HG02943 (cell line): ENCODE measurements at regions not wholly inside any gene's neighbourhood (a gene's known extent, or its start where the extent isn't known, plus 50 kb on each side); places are given as distances from the start of the nearest gene placed in this dataset.
"Not testable (repeated sequence)": the region's sequence is repeated elsewhere in the genome, so short reads cannot be mapped to it uniquely, and the experiment has no call there.

Experiments used
- ATAC-seq: cut with Tn5 transposase; IDR thresholded peaks from one replicate; pipeline ENCODE4 v1.9.1; 2021; ENCODE audit warnings: mild to moderate bottlenecking, low read depth, moderate library complexity; ENCODE audit not compliant: unreplicated experiment

DNA sequence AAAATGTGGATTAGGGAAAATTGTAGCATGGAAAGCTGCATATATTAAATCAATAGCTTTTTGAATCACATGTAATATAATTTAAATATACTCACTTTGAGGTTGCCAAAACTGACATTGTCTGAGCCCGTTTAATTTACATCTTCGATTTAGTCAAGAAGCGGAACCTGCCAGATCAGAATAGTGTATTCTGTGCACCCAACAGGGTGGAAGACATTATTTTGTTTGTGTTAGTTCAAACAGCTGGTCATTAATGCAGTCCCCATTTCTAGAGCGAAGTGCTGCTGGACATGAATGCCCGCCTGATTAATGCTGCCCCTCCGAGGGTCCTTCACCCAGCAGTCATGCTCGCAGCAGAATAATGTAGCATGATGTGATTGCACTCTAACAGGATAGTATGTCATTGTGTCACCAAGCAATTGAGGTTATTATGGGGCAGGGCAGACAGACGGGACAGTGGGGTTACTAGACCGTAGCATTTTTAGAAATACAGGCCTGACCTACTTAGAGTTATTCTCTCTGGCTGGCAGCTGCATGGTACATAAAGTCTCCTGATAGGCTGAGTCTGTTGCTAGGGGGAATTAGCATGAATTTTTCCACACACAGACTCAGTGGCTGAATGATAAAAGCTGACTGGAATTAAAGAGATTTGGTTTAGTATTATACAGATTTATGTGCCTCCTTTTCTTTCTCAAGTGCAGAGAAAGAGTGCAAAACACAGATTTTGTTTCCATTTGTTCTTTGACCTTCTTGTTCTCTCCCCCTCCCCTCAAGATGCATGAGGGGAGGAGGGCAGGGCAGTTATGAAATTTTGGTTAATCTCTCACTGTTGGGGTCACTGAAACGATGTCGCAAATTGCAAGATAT lies 147.1 kb downstream of the PRL start:
- ATAC-seq = no peak

DNA sequence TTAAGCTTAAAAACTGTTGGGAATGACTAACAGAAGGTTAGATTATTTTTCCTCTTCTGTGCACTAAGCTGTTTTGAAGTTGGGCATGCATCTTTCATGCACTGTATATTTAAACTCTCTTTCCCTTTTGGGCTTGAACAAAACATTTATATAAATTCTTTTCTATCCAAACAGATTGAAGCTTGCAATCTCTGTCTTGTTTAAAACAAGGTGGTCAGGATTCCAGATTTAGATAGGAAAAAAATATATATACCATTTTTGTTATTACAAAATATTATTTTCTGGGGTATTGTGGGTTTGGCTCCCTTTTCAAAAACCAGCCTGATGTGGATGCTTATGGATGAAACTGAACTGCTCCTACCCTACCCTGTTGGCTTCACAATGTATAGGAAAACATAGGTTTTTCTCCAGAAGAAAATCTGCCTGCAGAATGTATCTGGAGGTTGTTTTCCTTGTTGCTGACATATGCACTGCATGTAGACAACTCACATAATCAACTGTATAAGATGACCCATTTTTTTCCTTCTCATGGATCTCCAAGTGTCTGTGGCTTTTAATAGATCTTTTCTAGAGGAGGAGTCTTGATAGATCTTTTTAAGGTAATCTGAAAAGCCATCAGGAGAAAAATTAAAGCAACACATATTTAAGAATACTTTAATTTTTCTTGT lies 146.3 kb downstream of the PRL start:
- ATAC-seq = no peak

DNA sequence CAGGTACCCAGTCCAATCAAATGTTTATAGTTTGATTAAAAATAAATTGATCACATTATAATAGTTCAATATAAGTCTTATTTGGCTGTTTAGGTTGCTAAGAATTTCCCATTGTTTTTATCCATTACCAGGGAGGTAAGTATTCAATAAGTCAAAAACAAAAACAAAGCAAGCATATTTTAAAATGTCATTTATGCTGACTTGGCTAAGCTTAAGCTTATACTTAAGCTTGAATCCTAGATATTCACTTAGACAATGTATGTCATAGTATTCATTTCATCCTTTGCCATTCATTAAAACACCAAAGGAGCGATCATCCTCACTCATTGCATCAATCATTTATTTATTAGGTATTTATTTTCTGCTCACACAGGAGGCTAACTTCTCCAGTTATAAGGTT lies 144.9 kb downstream of the PRL start:
- ATAC-seq = no peak

DNA sequence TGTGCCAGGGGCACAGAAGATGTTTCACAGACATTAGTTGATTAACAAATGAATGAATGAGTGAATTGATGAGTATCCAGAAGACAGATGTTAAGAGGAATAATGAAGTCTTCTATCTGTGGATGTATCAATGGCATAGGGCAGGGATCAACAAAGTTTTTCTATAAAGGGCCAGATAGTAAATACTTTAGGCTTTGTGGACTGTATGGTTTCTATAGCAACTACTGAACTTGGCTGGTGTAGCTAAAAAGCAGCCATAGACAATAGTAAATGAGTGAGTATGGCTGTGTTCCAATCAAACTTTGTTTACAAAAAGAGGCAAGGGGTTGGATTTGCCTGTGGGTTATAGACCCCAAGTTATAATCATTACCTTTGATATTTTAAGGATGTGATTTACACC lies 144.0 kb downstream of the PRL start:
- ATAC-seq = no peak

DNA sequence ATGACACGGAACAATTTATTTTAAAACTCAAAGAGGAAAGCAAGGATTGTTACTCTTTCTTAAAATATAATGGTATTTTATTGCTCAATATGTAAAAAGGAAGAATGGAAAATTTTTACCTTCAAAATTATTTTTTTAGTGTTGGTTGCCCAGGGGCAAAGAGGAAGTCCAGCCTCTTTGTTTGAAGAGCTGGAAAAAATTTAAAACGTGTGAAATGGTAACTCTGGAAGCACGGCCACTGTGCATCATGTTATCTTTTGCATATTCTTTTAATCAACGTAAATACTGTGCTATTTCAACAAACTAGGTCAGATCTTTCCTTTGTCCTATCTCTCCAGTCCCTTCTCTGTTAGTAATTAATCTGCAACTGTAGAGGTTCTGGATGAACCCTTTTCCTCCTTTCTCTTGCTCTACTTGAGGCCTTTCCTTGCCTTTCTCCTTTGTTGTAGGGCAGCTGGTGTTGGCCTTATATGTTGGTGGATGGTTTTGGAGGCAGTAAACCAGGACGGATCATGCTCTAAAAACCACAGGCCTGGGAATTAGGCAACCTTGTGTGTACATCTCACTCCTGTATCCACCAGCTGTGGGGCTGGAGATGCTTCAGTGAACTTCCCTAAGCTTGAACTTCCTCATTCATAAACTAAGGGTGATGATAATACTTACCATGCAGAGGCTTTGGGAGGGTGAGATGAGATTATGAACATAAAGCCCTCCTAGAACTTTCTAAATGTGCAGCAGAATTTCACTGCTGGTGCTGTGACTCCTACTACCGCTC lies 143.3 kb downstream of the PRL start:
- ATAC-seq = no peak

DNA sequence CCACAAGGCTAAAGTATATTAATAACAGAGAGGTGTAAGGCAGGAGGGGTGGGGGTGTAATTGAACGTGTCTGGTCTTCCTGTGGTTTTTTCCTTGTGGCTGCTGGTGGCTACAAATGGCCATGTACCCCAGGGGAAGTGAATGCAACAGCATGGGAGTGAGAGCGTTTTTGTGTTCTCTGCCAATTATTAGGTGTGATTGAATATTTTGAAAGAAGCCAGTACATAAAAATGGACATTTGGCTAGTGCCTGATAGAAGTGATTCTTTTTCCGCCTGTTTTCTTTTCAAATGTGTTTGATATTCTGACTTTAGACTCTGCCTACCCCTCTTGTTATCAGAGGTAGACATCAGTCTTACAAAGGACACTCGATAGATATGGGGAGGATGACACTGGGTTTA lies 141.3 kb downstream of the PRL start:
- no peak for ATAC-seq

DNA sequence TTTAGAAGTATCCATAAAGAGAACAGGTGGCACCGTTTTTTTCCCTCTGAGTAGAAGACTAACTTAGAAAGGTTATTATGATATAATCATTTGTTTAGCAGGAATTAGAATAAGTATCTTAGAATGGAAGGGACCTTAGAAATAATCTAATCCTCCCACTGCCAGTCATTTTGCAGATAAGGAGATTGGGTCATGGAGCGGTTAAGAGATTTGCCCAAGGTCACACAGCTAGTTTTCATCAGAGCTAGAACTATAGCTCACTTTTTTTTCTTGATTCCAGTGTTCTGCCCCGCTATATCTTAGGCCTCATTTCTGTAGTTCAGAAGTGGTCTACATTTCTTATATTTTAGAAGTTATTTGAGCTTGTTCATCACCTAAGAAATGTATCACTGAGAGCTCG lies 139.6 kb downstream of the PRL start:
- no peak for ATAC-seq

DNA sequence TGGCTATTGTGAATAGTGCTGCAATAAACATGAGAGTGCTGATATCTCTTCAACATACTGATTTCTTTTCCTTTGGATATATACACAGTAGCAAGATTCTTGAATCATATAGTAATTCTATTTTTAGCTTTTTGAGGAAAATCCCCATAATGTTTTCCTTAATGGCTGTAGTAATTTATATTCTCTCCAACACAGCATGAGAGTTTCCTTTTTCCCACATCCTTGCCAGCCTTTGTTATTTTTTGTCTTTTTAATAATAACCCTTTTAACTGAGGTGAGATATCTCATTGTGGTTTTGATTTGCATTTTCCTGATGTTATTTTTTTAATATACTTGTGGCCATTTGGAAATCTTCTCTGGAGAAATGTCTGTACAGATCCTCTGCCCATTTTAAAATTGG lies 132.6 kb downstream of the PRL start:
- ATAC-seq = no peak

DNA sequence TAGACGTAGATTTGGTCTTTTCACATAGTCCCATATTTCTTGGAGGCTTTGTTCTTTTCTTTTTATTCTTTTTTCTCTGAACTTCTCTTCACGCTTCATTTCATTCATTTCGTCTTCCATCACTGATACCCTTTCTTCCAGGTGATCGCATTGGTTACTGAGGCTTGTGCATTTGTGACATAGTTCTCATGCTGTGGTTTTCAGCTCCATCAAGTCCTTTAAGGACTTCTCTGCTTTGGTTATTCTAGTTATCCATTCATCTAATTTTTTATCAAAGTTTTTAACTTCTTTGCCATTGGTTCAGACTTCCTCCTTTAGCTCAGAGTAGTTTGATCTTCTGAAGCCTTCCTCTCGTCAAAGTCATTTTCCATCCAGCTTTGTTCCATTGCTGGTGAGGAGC lies 125.8 kb downstream of the PRL start:
- ATAC-seq = not testable (repeated sequence)

DNA sequence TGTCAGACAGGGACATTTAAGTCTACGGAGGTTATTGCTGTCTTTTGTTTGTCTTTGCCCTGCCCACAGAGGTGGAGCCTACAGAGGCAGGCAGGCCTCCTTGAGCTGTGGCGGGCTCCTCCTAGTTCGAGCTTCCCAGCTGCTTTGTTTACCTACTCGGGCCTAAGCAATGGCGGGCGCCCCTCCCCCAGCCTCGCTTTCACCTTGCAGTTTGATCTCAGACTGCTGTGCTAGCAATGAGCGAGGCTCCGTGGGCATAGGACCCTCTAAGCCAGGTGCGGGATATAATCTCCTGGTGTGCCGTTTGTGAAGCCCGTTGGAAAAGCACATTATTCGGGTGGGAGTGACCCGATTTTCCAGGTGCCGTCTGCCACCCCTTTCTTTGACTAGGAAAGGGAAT lies 125.0 kb downstream of the PRL start:
- not testable (repeated sequence) for ATAC-seq

DNA sequence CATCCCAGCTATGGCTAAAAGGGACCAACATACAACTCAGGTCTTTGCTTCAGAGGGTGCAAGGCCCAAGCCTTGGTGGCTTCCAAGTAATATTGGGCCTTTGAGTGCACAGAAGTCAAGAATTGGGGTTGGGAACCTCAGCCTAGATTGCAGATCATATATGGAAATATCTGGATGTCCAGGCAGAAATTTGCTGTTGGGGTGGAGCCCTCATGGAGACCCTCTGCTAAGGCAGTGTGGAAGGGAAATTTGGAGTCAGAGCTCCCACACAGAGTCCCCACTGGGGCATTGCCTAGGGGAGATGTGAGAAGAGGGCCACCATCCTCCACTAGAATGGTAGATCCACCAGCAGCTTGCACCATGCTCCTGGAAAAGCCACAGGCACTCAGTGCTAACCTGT lies 123.5 kb downstream of the PRL start:
- ATAC-seq = no peak

DNA sequence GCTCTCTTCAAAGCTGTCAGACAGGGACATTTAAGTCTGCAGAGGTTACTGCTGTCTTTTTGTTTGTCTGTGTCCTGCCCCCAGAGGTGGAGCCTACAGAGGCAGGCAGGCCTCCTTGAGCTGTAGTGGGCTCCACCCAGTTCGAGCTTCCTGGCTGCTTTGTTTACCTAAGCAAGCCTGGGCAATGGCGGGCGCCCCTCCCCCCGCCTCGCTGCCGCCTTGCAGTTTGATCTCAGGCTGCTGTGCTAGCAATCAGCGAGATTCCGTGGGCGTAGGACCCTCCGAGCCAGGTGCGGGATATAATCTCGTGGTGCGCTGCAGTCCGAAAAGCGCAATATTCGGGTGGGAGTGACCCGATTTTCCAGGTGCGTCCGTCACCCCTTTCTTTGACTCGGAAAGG lies 116.6 kb downstream of the PRL start:
- not testable (repeated sequence) for ATAC-seq

DNA sequence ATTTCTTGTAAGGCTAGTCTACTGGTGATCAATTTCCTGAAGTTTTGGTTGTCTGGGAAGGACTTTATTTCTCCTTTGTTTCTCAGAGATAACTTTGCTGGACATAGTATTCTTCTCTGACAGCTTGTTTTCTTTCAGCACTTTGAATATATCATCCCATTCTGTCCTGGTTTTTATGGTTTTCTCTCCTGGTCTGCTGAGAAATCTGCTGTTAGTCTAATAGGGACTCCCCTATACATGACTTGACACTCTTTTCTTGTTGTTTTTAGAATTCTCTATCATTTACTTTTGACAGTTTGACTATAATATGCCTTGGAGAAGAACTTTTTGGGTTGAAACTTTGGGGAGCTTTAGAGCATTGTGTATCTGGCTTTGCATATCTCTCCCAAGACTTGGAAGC lies 112.5 kb downstream of the PRL start:
- no peak for ATAC-seq

DNA sequence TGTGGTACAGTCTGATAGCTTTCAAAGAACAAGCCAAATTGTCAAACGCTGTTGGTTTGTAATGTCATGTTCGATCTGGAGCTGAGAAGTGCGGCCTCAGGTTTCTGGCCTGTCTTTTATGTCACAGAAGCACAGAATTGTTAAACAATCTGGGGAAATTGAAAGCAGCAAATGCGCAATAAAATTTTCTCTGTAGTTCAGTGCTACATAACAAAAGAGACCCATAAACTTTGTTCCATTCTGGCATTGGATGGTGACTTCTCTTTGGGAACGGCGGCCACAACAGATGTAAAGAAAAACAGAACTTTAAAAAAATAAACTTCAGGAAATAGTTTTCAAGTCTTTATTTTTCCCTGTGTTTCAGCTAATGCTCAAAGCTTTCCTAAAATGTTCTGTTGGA lies 106.9 kb downstream of the PRL start:
- no peak for ATAC-seq

DNA sequence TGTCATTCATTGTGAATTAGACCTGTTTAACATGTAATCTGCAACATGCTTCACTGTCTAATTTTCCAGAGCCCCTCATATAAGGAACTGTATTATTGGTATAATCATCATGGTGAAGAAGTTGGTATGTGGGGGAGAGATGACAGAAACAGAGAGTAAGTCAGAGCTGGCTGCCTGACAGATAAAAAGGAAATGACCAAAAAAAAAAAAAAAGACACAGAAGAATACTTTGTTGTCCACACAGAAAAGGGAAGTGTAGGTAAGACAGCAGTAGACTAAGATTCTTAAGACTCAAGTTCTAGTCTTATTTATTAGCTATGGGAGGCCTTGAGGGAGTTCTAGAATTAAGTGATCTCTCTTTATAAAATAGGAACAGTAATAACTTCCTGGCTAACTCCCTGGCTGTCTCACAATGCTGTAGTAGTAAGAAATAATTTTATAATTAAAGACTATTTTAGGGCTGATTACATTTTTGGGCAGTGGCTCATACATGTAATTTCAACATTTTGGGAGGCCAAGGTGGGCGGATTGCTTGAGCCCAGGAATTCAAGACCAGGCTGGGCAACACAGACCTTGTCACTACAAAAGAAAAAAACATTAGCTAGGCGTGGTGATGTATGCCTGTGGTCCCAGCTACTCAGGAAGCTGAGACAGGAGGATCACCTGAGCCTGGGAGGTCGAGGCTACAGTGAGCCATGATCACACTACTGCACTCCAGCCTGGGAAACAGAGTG lies 102.5 kb downstream of the PRL start:
- ATAC-seq = no peak

DNA sequence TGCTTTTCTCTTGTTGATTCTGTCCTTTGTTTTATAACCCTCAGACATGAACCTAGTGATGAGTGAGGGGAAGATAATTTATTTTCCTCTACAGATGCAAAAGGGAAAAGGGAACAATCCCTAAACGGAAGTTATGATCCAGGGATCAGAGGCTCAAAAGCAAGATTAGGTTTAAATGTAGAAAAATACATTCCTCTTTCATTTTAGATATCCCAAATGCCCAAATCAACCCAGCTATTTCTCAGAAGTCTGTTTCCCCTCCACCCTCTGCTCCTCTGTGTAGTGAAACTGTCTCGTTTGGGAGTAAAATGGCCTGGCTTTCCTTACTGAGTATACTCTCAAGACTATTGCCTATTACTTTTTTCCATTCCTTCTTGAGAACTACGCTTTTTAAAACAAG lies 97.1 kb downstream of the PRL start:
- ATAC-seq = no peak

DNA sequence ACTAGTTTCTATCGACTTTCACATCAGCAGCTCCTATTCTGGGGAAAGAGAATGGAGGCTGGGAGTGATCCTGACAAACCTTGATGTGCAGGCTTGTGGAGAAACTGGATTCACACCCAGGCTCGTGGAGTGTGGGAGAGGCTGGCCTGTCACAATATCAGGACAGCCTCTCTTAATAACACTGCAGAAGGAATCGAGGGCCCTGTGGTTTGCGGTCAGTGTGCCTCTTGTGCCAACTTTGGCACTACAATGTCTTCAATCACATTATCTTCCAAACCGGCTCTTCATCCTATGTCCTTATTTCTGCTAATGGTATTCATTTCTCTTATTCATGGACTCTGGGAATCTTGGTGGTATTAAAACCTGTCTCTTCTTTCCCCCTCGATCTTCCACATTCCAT lies 92.7 kb downstream of the PRL start:
- no peak for ATAC-seq

DNA sequence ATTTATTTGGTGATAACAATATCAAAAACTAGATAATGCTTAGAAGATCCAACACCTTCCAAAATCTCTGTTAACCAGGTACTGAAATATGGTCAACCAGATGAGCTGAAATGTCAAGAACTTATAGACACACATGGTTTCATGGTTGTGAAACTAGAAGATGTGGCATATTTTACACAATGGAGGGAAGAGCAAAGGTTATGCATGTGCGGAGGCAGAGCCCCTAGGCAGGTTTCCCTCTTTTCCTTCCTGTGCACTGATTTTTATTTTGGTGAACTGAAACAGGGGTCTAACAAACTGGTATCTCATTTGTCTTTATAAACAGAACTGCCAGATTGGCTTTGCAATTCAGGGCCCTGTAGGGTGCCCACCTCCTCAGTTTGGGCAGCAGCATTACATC lies 91.6 kb downstream of the PRL start:
- ATAC-seq = no peak

DNA sequence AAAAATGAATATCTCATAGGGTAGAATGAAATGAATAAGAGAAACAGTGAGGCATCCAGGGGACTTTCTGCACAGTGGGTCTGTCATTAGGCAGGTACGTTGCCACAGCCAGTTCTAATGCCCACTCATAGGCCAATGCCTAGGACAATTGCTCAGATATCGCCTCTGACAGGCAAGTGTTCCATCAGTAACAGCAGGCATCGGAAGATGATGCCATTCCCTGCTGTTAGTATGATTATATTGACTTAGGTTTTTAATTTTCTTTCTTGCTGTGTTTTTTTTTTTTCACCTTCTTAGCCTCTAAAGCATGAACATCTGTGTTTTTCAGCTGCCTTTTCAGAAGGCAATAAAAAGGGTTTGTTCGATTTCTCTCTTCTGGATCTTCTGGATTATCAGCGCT lies 90.7 kb downstream of the PRL start:
- no peak for ATAC-seq

DNA sequence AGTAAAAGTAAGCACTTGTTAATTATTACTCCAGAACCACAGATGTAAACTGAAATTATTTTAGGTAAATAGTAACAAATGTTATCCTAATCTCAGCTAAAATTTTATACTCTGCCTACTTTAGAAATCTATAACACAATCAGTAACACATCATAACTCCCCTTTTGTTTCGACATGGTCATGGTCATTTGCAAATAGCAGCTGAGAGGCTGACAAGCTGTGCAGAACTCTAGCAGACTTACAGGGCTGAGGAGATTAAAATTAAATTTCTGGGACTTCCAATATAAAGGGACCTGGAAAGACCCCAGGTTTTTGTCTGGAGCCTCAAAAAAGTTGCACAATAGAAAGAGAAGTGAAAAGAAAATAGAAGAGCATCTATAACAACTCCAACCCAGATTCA lies 88.8 kb downstream of the PRL start:
- no peak for ATAC-seq

DNA sequence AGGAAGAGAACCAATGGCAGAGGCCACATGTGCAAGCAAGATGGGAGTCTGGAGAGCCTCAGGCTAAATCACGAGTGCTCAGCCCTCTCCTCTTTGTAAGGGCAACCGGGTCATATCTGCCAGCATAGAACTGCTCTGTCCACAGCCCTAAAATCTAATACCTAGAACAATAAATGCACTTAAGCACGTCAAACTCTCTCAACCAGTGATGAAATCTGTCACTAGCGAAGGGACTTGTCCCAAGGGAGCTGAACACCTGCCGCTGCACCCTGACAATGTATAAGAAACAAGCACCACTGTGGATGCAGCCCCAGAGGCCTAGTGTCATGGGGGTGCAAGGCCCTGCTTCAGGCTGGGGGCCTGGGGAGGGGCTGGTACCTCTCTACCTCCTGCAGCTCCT lies 82.5 kb downstream of the PRL start:
- no peak for ATAC-seq
